Sigmoid colon (tissue), 6 donors: ENCODE measurements at regions not wholly inside any gene's neighbourhood (a gene's known extent, or its start where the extent isn't known, plus 50 kb on each side); places are given as distances from the start of the nearest gene placed in this dataset.

Experiments used
- DNase-seq: peaks from one replicate; pipeline ENCODE4 v3.0.0-alpha.2; 2019
- H3K27ac ChIP-seq, 4 donors: fragments of 200-600 bp; sonication (generic); one replicate each; pipeline ENCODE4 v1.5.1; 2016 to 2019; ENCODE audit warnings: mild to moderate bottlenecking in 1 of 4
- H3K27me3 ChIP-seq, 3 donors: fragments of 200-600 bp; sonication (generic); one replicate each; pipeline ENCODE4 v1.5.1; 2019; ENCODE audit warnings: mild to moderate bottlenecking in 1 of 3
- H3K36me3 ChIP-seq, 4 donors: fragments of 200-600 bp; sonication (generic); one replicate each; pipeline ENCODE4 v1.5.1; 2016 to 2019
- H3K4me1 ChIP-seq, 4 donors: fragments of 200-600 bp; sonication (generic); one replicate each; pipeline ENCODE4 v1.5.1; 2017 to 2019
- H3K4me3 ChIP-seq, 4 donors: fragments of 200-600 bp; sonication (generic); one replicate each; pipeline ENCODE4 v1.5.1; 2017 to 2019; ENCODE audit warnings: mild to moderate bottlenecking in 2 of 4, moderate library complexity in 1 of 4
- H3K9me3 ChIP-seq, 4 donors: fragments of 200-600 bp in 3 of 4; sonication (generic) in 3 of 4; one replicate each; pipeline versions ENCODE4 v1.5.1 to v1.6.1; 2013 to 2019
- EP300 ChIP-seq, 4 donors: sonication (generic); formaldehyde crosslinking; IDR thresholded peaks; one replicate each; pipeline ENCODE4 v1.6.1; 2017; ENCODE audit warnings: antibody characterized with exemption in 4 of 4
- POLR2A ChIP-seq, 2 donors: fragments of 450-650 bp; IDR thresholded peaks; one replicate each; pipeline ENCODE4 v1.6.1; 2016; ENCODE audit warnings: antibody characterized with exemption in 2 of 2, mild to moderate bottlenecking in 2 of 2, moderate library complexity in 2 of 2
- POLR2AphosphoS5 ChIP-seq, 4 donors: sonication (generic); formaldehyde crosslinking; IDR thresholded peaks; one replicate each; pipeline ENCODE4 v1.6.1; 2017; ENCODE audit warnings: antibody characterized with exemption in 4 of 4
- WGBS, 2 donors: extraction: QIAGEN DNeasy Blood & Tissue Kit; methylation state at CpG; one replicate each; pipeline ENCODE4 v1.1.7; 2013; 5-methylcytosine and 5-hydroxymethylcytosine counted together
- intact Hi-C: fragments of 100-400 bp; cut with DNase I; formaldehyde crosslinking; loops from one replicate; pipeline ENCODE4 v1.15.1; 2023
- small RNA-seq, 3 donors: library from RNA; depleted of rRNA; stranded (forward); fragments of <200 nt; gene quantifications; one replicate each; pipeline ENCODE3, GENCODE V24; 2016
- TF ChIP-seq, protein P1 (sequence below), 4 experiments: fragments of 450-650 bp in 3 of 4; fragments of 200-600 bp in 1 of 4; IDR thresholded peaks; one replicate each; pipeline ENCODE4 v1.5.1; 2016 to 2019; ENCODE audit warnings: antibody characterized with exemption in 4 of 4, mild to moderate bottlenecking in 3 of 4, moderate library complexity in 2 of 4
- donor health status: healthy with polysubstance abuse.
- donor health status: healthy.

DNA sequence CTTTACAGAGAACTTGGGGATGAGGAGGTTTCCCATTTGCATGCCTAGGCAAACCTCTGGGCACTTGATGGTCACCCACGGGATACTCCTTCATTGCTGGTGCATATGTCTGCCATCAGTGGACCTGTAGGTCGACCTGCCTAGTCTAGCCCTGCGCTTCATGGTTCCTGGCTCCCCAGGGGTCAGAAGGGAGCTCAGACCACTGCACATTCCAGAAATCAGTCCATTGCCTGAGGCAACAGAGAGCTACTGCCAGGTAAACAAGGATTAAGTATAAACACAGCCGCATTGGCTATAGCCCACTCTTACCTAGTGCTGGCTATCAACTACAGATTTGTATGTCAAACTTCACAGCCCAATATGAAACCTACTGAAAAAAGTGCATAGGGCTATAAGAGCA lies 476.4 kb downstream of the SOX5 start:
- WGBS, 2 donors = 81 to 89% methylated on average over 4 of the region's 4 CpGs
- H3K36me3 ChIP-seq = no peaks in the 10 kb centered on the region
- H3K4me1 ChIP-seq = no peaks in the 10 kb centered on the region
- no peak overlapping the region for H3K4me3 ChIP-seq
- no peaks in the 10 kb centered on the region for H3K27me3 ChIP-seq
- no peak for DNase-seq
- H3K27ac ChIP-seq = no peak overlapping the region
- no peaks in the 10 kb centered on the region for H3K9me3 ChIP-seq
- TF ChIP-seq EP300 (IDR thresholded peaks at IDR 0.05) (no peak), POLR2A (IDR thresholded peaks at IDR 0.05) (no peak)
- intact Hi-C loops = no loop called here

DNA sequence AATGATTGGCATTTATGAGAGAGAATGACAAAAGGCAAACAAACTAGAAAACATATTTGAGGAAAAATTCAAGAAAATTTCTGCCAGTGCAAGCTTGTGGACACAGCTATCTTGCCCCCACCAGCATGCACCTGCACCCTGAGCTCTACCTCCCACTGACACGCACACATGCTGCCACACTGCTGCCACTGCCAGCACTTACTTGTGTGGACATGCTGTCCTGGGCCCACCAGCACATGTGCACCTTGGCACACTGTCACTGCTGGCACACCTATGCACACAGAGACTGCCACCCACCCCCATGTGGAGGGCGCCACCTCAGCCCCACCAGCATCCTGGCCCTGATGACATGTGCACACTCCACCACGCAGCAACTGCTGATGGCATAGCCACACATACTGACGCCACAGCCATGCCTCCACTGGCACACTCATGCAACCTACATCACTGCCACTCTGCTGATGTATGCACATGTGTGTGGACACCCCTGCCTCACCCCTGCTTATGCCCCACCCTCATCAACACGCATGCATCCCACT lies 475.0 kb downstream of the SOX5 start:
- H3K27ac ChIP-seq = no peak overlapping the region
- WGBS, 2 donors = 93 to 94% methylated on average over 5 of the region's 5 CpGs

More for the DNA sequence above, 475.0 kb downstream of the SOX5 start:
- Histone ChIP-seq H3K27me3 (no peaks in the 10 kb centered on the region), H3K4me3 (no peak overlapping the region), H3K9me3 (no peaks in the 10 kb centered on the region), H3K4me1 (no peaks in the 10 kb centered on the region), H3K36me3 (no peaks in the 10 kb centered on the region)
- TF ChIP-seq POLR2A (IDR thresholded peaks at IDR 0.05) = no peak
- TF ChIP-seq POLR2AphosphoS5 (IDR thresholded peaks at IDR 0.05) = no peak
- no peak for TF ChIP-seq EP300 (IDR thresholded peaks at IDR 0.05)
- TF ChIP-seq, protein P1, sequence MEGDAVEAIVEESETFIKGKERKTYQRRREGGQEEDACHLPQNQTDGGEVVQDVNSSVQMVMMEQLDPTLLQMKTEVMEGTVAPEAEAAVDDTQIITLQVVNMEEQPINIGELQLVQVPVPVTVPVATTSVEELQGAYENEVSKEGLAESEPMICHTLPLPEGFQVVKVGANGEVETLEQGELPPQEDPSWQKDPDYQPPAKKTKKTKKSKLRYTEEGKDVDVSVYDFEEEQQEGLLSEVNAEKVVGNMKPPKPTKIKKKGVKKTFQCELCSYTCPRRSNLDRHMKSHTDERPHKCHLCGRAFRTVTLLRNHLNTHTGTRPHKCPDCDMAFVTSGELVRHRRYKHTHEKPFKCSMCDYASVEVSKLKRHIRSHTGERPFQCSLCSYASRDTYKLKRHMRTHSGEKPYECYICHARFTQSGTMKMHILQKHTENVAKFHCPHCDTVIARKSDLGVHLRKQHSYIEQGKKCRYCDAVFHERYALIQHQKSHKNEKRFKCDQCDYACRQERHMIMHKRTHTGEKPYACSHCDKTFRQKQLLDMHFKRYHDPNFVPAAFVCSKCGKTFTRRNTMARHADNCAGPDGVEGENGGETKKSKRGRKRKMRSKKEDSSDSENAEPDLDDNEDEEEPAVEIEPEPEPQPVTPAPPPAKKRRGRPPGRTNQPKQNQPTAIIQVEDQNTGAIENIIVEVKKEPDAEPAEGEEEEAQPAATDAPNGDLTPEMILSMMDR (IDR thresholded peaks at IDR 0.05) = no peak
- intact Hi-C loops = no loop called here
- no peak for DNase-seq

Small RNA genes lying in the stretch of these regions (small RNA-seq; reads per million reads assigned to genes)
- gene AC087258.2 = 0 reads per million in 3 donors
